A549 (cell line): ENCODE measurements at regions not wholly inside any gene's neighbourhood (a gene's known extent, or its start where the extent isn't known, plus 50 kb on each side); places are given as distances from the start of the nearest gene placed in this dataset.
A peak's percentile ranks its signal among the peaks of the same experiment; 100 is the strongest.
"Not testable (repeated sequence)": the region's sequence is repeated elsewhere in the genome, so short reads cannot be mapped to it uniquely, and the experiment has no call there.

Experiments used
- ATAC-seq, 2 experiments: fragments of 200-7000 bp in 1 of 2; fragments of >200 bp in 1 of 2; cut with Nextera tagmentation in 1 of 2; cut with Tn5 transposase in 1 of 2; 3 replicates each; pipeline versions ENCODE4 v1.8.0 to v1.9.1; 2018 to 2020; ENCODE audit warnings: mild to moderate bottlenecking in 1 of 2, moderate library complexity in 1 of 2
- CTCF ChIA-PET: fragments of 300-600 bp; sonication (Branson Sonifier 250); formaldehyde crosslinking; extraction: SDS; loops from one replicate; lab custom pipeline; 2021; ENCODE audit warnings: antibody characterized with exemption, inconsistent platforms; lab: Yijun Ruan, JAX
- POLR2A ChIA-PET: fragments of 350-600 bp; formaldehyde crosslinking; extraction: SDS; loops from one replicate; lab custom pipeline; 2021; ENCODE audit warnings: antibody characterized with exemption, inconsistent platforms; lab: Yijun Ruan, JAX
- DNase-seq, 2 experiments: peaks; one replicate each; pipeline versions ENCODE4 v3.0.0 to v3.0.0-alpha.2; 2011 to 2016; ENCODE audit warnings: low read depth in 1 of 2, low spot score in 1 of 2
- FAIRE-seq: peaks from 2 replicates; lab custom pipeline; 2011; peaks lifted over from hg19 to GRCh38; lab: Jason Lieb, UNC
- H3K27ac ChIP-seq, 2 experiments: fragments of >200 bp; sonication (Bioruptor Twin); formaldehyde crosslinking; 3 replicates each; pipeline ENCODE4 v1.5.1; 2016 to 2017
- H3K4me1 ChIP-seq: fragments of >200 bp; sonication (Bioruptor Twin); formaldehyde crosslinking; 3 replicates; pipeline ENCODE4 v1.6.1; 2016
- H3K4me2 ChIP-seq: fragments of >200 bp; sonication (Bioruptor Twin); formaldehyde crosslinking; 3 replicates; pipeline ENCODE4 v1.6.1; 2016
- H3K4me3 ChIP-seq: fragments of >200 bp; sonication (Bioruptor Twin); formaldehyde crosslinking; 3 replicates; pipeline ENCODE4 v1.5.1; 2016
- H3K9me3 ChIP-seq: fragments of >200 bp; sonication (Bioruptor Twin); formaldehyde crosslinking; 3 replicates; pipeline ENCODE4 v1.6.1; 2016
- BCL3 ChIP-seq: fragments of >200 bp; sonication (Bioruptor Twin); formaldehyde crosslinking; IDR thresholded peaks from 3 replicates; pipeline ENCODE4 v1.6.1; 2016
- CBX8 ChIP-seq: fragments of 200-600 bp; sonication (generic); IDR thresholded peaks from 2 replicates; pipeline ENCODE4 v1.6.1; 2016
- CEBPB ChIP-seq, 2 experiments: fragments of >200 bp in 1 of 2; sonication (Bioruptor Twin) in 1 of 2; formaldehyde crosslinking in 1 of 2; IDR thresholded peaks; 2 replicates each; pipeline ENCODE4 v1.6.1; 2012 to 2016
- CTCF ChIP-seq: fragments of >200 bp; sonication (Bioruptor Twin); formaldehyde crosslinking; IDR thresholded peaks from 3 replicates; pipeline ENCODE4 v1.5.1; 2016
- ESRRA ChIP-seq: fragments of 150-350 bp; IDR thresholded peaks from 2 replicates; pipeline ENCODE4 v1.6.1; 2014; ENCODE audit warnings: mild to moderate bottlenecking, low read length, borderline replicate concordance
- FOSB ChIP-seq: fragments of 250-450 bp; sonication (Bioruptor Pico); IDR thresholded peaks from 2 replicates; pipeline ENCODE4 v1.5.0; 2020; ENCODE audit warnings: mild to moderate bottlenecking, moderate library complexity
- FOXS1 ChIP-seq: fragments of 250-450 bp; sonication (Bioruptor Pico); IDR thresholded peaks from 2 replicates; pipeline ENCODE4 v1.5.0; 2020; ENCODE audit warnings: mild to moderate bottlenecking, moderate library complexity
- GATA3 ChIP-seq: IDR thresholded peaks from 2 replicates; pipeline ENCODE4 v1.6.1; 2012; ENCODE audit warnings: borderline replicate concordance
- HOXB5 ChIP-seq: fragments of 250-450 bp; sonication (Bioruptor Pico); IDR thresholded peaks from 2 replicates; pipeline ENCODE4 v1.5.0; 2020; ENCODE audit warnings: mild to moderate bottlenecking, moderate library complexity
- JUN ChIP-seq, 2 experiments: fragments of >200 bp; sonication (Bioruptor Twin); formaldehyde crosslinking; IDR thresholded peaks; 2 replicates in 1 of 2; 3 replicates in 1 of 2; pipeline ENCODE4 v1.6.1; 2016 to 2017
- KDM5A ChIP-seq: fragments of 200-600 bp; sonication (generic); IDR thresholded peaks from 2 replicates; pipeline ENCODE4 v1.6.1; 2016; ENCODE audit warnings: antibody characterized with exemption, mild to moderate bottlenecking
- MAFK ChIP-seq: fragments of 450-650 bp; IDR thresholded peaks from 2 replicates; pipeline ENCODE4 v1.6.1; 2014; ENCODE audit not compliant: partially characterized antibody
- MAZ ChIP-seq: fragments of 150-350 bp; IDR thresholded peaks from 2 replicates; pipeline ENCODE4 v1.6.1; 2014; ENCODE audit warnings: antibody characterized with exemption, low read depth, low read length, borderline replicate concordance
- MYC ChIP-seq: IDR thresholded peaks from 2 replicates; pipeline ENCODE4 v1.6.1; 2012; ENCODE audit warnings: mild to moderate bottlenecking, inconsistent platforms, low read length, improper control_type of control experiment, borderline replicate concordance
- RAD21 ChIP-seq, 2 experiments: fragments of >200 bp in 1 of 2; sonication (Bioruptor Twin) in 1 of 2; formaldehyde crosslinking in 1 of 2; IDR thresholded peaks in 1 of 2; conservative IDR thresholded peaks in 1 of 2; 2 replicates in 1 of 2; 3 replicates in 1 of 2; pipeline ENCODE4 v1.6.1; 2012 to 2018; ENCODE audit warnings: inconsistent platforms in 1 of 2
- RCOR1 ChIP-seq: fragments of 150-350 bp; IDR thresholded peaks from 2 replicates; pipeline ENCODE4 v1.6.1; 2014; ENCODE audit warnings: antibody characterized with exemption, low read length, low read depth
- RFX5 ChIP-seq: fragments of 450-650 bp; IDR thresholded peaks from 2 replicates; pipeline ENCODE4 v1.7.1; 2014; ENCODE audit warnings: antibody characterized with exemption, mild to moderate bottlenecking, moderate library complexity
- RNF2 ChIP-seq: fragments of 200-600 bp; sonication (generic); IDR thresholded peaks from 2 replicates; pipeline ENCODE4 v1.6.1; 2016; ENCODE audit warnings: low read depth, mild to moderate bottlenecking, antibody characterized with exemption, moderate library complexity, borderline replicate concordance
- ZC3H11A ChIP-seq: fragments of 450-650 bp; IDR thresholded peaks from 2 replicates; pipeline ENCODE4 v1.6.1; 2014; ENCODE audit warnings: antibody characterized with exemption, mild to moderate bottlenecking
- ZFP36 ChIP-seq: fragments of 450-650 bp; IDR thresholded peaks from 2 replicates; pipeline ENCODE4 v1.6.1; 2014; ENCODE audit warnings: borderline replicate concordance; ENCODE audit not compliant: partially characterized antibody
- WGBS: methylation state at CpG from one replicate; pipeline ENCODE4 v1.1.6; 2017; ENCODE audit errors: missing lambda C conversion rate; 5-methylcytosine and 5-hydroxymethylcytosine counted together
- TF ChIP-seq, protein P1 (sequence below): fragments of 250-450 bp; sonication (Bioruptor Pico); IDR thresholded peaks from 2 replicates; pipeline ENCODE4 v1.5.0; 2021; ENCODE audit warnings: mild to moderate bottlenecking, moderate library complexity, borderline replicate concordance

DNA sequence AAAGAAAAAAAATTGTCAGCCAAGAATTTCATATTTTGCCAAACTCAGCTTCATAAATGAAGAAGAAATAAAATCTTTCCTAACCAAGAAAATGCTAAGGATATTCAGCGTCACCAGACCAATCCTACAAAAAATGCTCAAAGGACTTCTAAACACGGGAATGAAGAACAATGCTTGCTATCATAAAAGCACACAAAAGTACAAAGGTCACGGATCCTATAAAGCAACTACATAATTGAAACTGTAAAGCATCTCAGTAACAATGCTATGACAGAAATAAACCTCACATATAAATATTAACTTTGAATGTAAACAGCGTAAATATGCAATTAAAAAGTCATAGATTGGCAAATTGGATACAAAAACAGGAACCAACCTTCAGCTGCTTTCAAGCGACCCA, 1314.6 kb upstream of the GYPC start:
- no peak overlapping the region for H3K4me3 ChIP-seq
- no peaks in the 10 kb centered on the region for H3K9me3 ChIP-seq
- no peak for ATAC-seq
- FAIRE-seq: no peak
- H3K4me1 ChIP-seq: no peaks in the 10 kb centered on the region
- H3K27ac ChIP-seq: no peak overlapping the region
- CTCF ChIA-PET: no interaction called here
- H3K4me2 ChIP-seq: no peak overlapping the region
- no peak for TF ChIP-seq RAD21 (conservative IDR thresholded peaks at IDR 0.05 in 1 of 2, IDR thresholded peaks at IDR 0.05 in 1 of 2)
- no peak for TF ChIP-seq MYC
- no peak for TF ChIP-seq RNF2
- no peak for TF ChIP-seq BCL3
- TF ChIP-seq GATA3: no peak
- no peak for TF ChIP-seq FOXS1
- no peak for TF ChIP-seq RCOR1
- TF ChIP-seq CEBPB (IDR thresholded peaks at IDR 0.05): no peak
- no peak for TF ChIP-seq ZFP36
- no peak for TF ChIP-seq FOSB (CRISPR knock-in tag)
- TF ChIP-seq CTCF: no peak
- TF ChIP-seq MAFK: no peak
- TF ChIP-seq HOXB5: no peak
- TF ChIP-seq ESRRA: no peak
- no peak for TF ChIP-seq MAZ
- TF ChIP-seq KDM5A: no peak
- TF ChIP-seq, protein P1, sequence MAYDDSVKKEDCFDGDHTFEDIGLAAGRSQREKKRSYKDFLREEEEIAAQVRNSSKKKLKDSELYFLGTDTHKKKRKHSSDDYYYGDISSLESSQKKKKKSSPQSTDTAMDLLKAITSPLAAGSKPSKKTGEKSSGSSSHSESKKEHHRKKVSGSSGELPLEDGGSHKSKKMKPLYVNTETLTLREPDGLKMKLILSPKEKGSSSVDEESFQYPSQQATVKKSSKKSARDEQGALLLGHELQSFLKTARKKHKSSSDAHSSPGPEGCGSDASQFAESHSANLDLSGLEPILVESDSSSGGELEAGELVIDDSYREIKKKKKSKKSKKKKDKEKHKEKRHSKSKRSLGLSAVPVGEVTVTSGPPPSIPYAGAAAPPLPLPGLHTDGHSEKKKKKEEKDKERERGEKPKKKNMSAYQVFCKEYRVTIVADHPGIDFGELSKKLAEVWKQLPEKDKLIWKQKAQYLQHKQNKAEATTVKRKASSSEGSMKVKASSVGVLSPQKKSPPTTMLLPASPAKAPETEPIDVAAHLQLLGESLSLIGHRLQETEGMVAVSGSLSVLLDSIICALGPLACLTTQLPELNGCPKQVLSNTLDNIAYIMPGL: no peak
- no peak for TF ChIP-seq CBX8
- no peak for TF ChIP-seq RFX5
- no peak for TF ChIP-seq JUN (IDR thresholded peaks at IDR 0.05)
- DNase-seq: no peak
- POLR2A ChIA-PET: no interaction called here
- 27% methylated on average over 5 of the region's 5 CpGs for WGBS

DNA sequence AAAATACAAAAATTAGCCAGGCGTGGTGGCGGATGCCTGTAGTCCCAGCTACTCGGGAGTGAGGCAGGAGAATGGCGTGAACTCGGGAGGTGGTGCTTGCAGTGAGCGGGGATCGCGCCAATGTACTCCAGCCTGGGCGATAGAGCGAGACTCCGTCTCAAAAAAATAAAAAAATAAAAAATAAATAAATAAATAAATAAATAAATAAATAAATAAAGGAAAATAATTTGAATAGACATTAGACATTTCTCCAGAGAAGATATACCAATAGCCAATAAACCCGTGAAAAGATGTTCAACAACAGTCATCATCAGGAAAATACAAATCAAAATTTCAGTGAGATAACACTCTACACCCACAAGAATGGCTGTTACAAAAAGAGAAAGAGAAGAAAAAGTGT, 1302.4 kb upstream of the GYPC start:
- POLR2A ChIA-PET, H3K4me2 ChIP-seq, H3K9me3 ChIP-seq, FAIRE-seq, H3K27ac ChIP-seq, H3K4me3 ChIP-seq, CTCF ChIA-PET, DNase-seq, ATAC-seq, H3K4me1 ChIP-seq: not testable (repeated sequence)
- 74% methylated on average over 12 of the region's 12 CpGs for WGBS
- peak; percentile 39; the same call in 1 of the 2 replicates for TF ChIP-seq ZC3H11A
